SK-N-SH (cell line): ENCODE measurements at regions not wholly inside any gene's neighbourhood (a gene's known extent, or its start where the extent isn't known, plus 50 kb on each side); places are given as distances from the start of the nearest gene placed in this dataset.

Experiments
- CTCF ChIA-PET: fragments of 300-600, 350-600 bp; formaldehyde crosslinking; extraction: SDS; loops from one replicate; lab custom pipeline; 2021; lab: Yijun Ruan, JAX
- POLR2A ChIA-PET: fragments of 350-600 bp; sonication (Branson Sonifier 250); formaldehyde crosslinking; extraction: SDS; loops from one replicate; lab custom pipeline; 2020; ENCODE audit warnings: antibody characterized with exemption, inconsistent platforms; lab: Yijun Ruan, JAX
- DNase-seq: peaks from one replicate; pipeline ENCODE4 v3.0.0; 2012
- H2AFZ ChIP-seq: fragments of 200-600 bp; sonication (generic); 2 replicates; pipeline ENCODE4 v1.8.1; 2016; ENCODE audit warnings: antibody characterized with exemption, mild to moderate bottlenecking, low read depth
- H3F3A ChIP-seq: fragments of 200-600 bp; sonication (generic); replicated peaks from 2 replicates; pipeline ENCODE3; 2016; ENCODE audit warnings: antibody characterized with exemption, mild to moderate bottlenecking; ENCODE audit not compliant: insufficient read depth
- H3K27ac ChIP-seq, 2 experiments: fragments of 200-500 bp in 1 of 2; fragments of 200-600 bp in 1 of 2; sonication (Bioruptor generic) in 1 of 2; sonication (generic), shearing (Covaris generic) in 1 of 2; 2 replicates each; pipeline versions ENCODE4 v1.5.1 to v1.6.1; 2014 to 2016; ENCODE audit warnings: low read depth in 2 of 2, inconsistent platforms in 1 of 2, low read length in 1 of 2, mild to moderate bottlenecking in 1 of 2, mixed read lengths in 1 of 2
- H3K27me3 ChIP-seq: fragments of 200-600 bp; sonication (generic), shearing (Covaris generic); 2 replicates; pipeline ENCODE4 v1.6.1; 2016; ENCODE audit warnings: mixed run types; ENCODE audit not compliant: insufficient read depth
- H3K36me3 ChIP-seq, 2 experiments: fragments of 200-500 bp in 1 of 2; fragments of 200-600 bp in 1 of 2; sonication (Bioruptor generic) in 1 of 2; sonication (generic) in 1 of 2; replicated peaks in 1 of 2; 2 replicates each; pipeline versions ENCODE3 to v1.5.1; 2014 to 2016; ENCODE audit warnings: low read length in 1 of 2, mild to moderate bottlenecking in 1 of 2; ENCODE audit not compliant: insufficient read depth in 2 of 2, control insufficient read depth in 1 of 2
- H3K4me1 ChIP-seq, 2 experiments: fragments of 200-500 bp in 1 of 2; fragments of 200-600 bp in 1 of 2; sonication (Bioruptor generic) in 1 of 2; sonication (generic), shearing (Covaris generic) in 1 of 2; 2 replicates each; pipeline versions ENCODE4 v1.5.1 to v1.6.1; 2014 to 2016; ENCODE audit warnings: low read depth in 1 of 2, low read length in 1 of 2, mixed run types in 1 of 2; ENCODE audit not compliant: insufficient read depth in 2 of 2, control insufficient read depth in 1 of 2
- H3K4me2 ChIP-seq: fragments of 200-600 bp; sonication (generic), shearing (Covaris generic); 2 replicates; pipeline ENCODE4 v1.6.1; 2017; ENCODE audit warnings: mixed run types
- H3K4me3 ChIP-seq, 2 experiments: fragments of 200-500 bp in 1 of 2; fragments of 200-600 bp in 1 of 2; sonication (Bioruptor generic) in 1 of 2; sonication (generic), shearing (Covaris generic) in 1 of 2; 2 replicates each; pipeline versions ENCODE4 v1.5.1 to v1.8.1; 2014 to 2016; ENCODE audit warnings: low read depth in 2 of 2, inconsistent platforms in 1 of 2, low read length in 1 of 2, mild to moderate bottlenecking in 1 of 2, mixed read lengths in 1 of 2, moderate library complexity in 1 of 2
- H3K79me2 ChIP-seq: fragments of 200-600 bp; sonication (generic); 2 replicates; pipeline ENCODE4 v1.8.1; 2017; ENCODE audit warnings: mild to moderate bottlenecking; ENCODE audit not compliant: insufficient read depth
- H3K9ac ChIP-seq: fragments of 200-600 bp; sonication (generic); 2 replicates; pipeline ENCODE4 v1.6.1; 2017; ENCODE audit warnings: mixed run types
- H3K9me2 ChIP-seq: fragments of 200-600 bp; sonication (generic); 2 replicates; pipeline ENCODE4 v1.6.1; 2017; ENCODE audit warnings: mixed run types
- H3K9me3 ChIP-seq: fragments of 200-600 bp; sonication (generic); 2 replicates; pipeline ENCODE4 v1.6.1; 2017; ENCODE audit warnings: mixed run types, mild to moderate bottlenecking, moderate library complexity
- H4K20me1 ChIP-seq: fragments of 200-600 bp; sonication (generic); 2 replicates; pipeline ENCODE4 v1.6.1; 2017; ENCODE audit warnings: mild to moderate bottlenecking, mixed run types; ENCODE audit not compliant: insufficient read depth
- CHD2 ChIP-seq: fragments of 150-350 bp; IDR thresholded peaks from 2 replicates; pipeline ENCODE4 v1.6.1; 2018; ENCODE audit warnings: low read length; ENCODE audit not compliant: partially characterized antibody
- EP300 ChIP-seq, 2 experiments: IDR thresholded peaks; 2 replicates each; pipeline versions ENCODE4 v1.4.0 to v1.6.1; 2012; ENCODE audit warnings: borderline replicate concordance in 1 of 2, low read depth in 1 of 2, low read length in 1 of 2
- FOXJ3 ChIP-seq: sonication (generic); formaldehyde crosslinking; IDR thresholded peaks from 2 replicates; pipeline ENCODE4 v1.5.1; 2020; ENCODE audit warnings: mild to moderate bottlenecking, missing genetic modification reagents
- GABPA ChIP-seq: IDR thresholded peaks from 2 replicates; pipeline ENCODE4 v1.4.0; 2012; ENCODE audit warnings: low read depth, mild to moderate bottlenecking
- JUND ChIP-seq: IDR thresholded peaks from 2 replicates; pipeline ENCODE4 v1.4.0; 2012
- PBX3 ChIP-seq: IDR thresholded peaks from 2 replicates; pipeline ENCODE4; 2012
- RCOR1 ChIP-seq: fragments of 150-350 bp; IDR thresholded peaks from 2 replicates; pipeline ENCODE4 v1.6.1; 2017; ENCODE audit warnings: antibody characterized with exemption, low read length
- RXRA ChIP-seq: IDR thresholded peaks from 2 replicates; pipeline ENCODE4 v1.4.0; 2012; ENCODE audit warnings: low read depth, mild to moderate bottlenecking, borderline replicate concordance
- SMC3 ChIP-seq: IDR thresholded peaks from 2 replicates; pipeline ENCODE4 v1.6.1; 2012; ENCODE audit warnings: low read depth, low read length, improper control_type of control experiment
- TAF1 ChIP-seq: IDR thresholded peaks from 2 replicates; pipeline ENCODE4 v1.6.1; 2012; ENCODE audit warnings: low read depth, mild to moderate bottlenecking, low read length, moderate library complexity, borderline replicate concordance
- YY1 ChIP-seq: IDR thresholded peaks from 2 replicates; pipeline ENCODE4 v1.4.0; 2012; ENCODE audit warnings: low read depth, mild to moderate bottlenecking
- ZBTB33 ChIP-seq: IDR thresholded peaks from 2 replicates; pipeline ENCODE4 v1.4.0; 2012; ENCODE audit warnings: low read depth, borderline replicate concordance
- WGBS: methylation state at CpG from one replicate; pipeline ENCODE4 v1.1.6; 2017; ENCODE audit warnings: low lambda C conversion rate; 5-methylcytosine and 5-hydroxymethylcytosine counted together
- TF ChIP-seq, protein P1 (sequence below): fragments of 200-600 bp; sonication (generic); IDR thresholded peaks from 2 replicates; pipeline ENCODE4 v1.6.1; 2017; ENCODE audit warnings: antibody characterized with exemption, mild to moderate bottlenecking, moderate library complexity

- no peaks in the 10 kb centered on the region; a peak in 1 of 4 replicates for H3K4me1 ChIP-seq
- POLR2A ChIA-PET = no interaction called here
- CTCF ChIA-PET = no interaction called here
These were observed 244.1 kb downstream of the BCL11A start for GRCh38 chr2:60309336-60309735.

More at GRCh38 chr2:60309336-60309735, 244.1 kb downstream of the BCL11A start:
- no peak for DNase-seq
- no peaks in the 10 kb centered on the region for H4K20me1 ChIP-seq
- TF ChIP-seq YY1 = no peak
- no peak for TF ChIP-seq RCOR1
- TF ChIP-seq JUND = no peak
- TF ChIP-seq EP300 (IDR thresholded peaks at IDR 0.05; ENCODE audit: borderline replicate concordance in 1 of 2, low read depth in 1 of 2, low read length in 1 of 2) = no peak
- no peak for TF ChIP-seq TAF1
- no peak for TF ChIP-seq CHD2
- TF ChIP-seq RXRA = no peak
- TF ChIP-seq FOXJ3 = no peak
- TF ChIP-seq PBX3 = no peak
- no peak for TF ChIP-seq GABPA
- no peak for TF ChIP-seq ZBTB33
- TF ChIP-seq SMC3 = no peak
- TF ChIP-seq, protein P1, sequence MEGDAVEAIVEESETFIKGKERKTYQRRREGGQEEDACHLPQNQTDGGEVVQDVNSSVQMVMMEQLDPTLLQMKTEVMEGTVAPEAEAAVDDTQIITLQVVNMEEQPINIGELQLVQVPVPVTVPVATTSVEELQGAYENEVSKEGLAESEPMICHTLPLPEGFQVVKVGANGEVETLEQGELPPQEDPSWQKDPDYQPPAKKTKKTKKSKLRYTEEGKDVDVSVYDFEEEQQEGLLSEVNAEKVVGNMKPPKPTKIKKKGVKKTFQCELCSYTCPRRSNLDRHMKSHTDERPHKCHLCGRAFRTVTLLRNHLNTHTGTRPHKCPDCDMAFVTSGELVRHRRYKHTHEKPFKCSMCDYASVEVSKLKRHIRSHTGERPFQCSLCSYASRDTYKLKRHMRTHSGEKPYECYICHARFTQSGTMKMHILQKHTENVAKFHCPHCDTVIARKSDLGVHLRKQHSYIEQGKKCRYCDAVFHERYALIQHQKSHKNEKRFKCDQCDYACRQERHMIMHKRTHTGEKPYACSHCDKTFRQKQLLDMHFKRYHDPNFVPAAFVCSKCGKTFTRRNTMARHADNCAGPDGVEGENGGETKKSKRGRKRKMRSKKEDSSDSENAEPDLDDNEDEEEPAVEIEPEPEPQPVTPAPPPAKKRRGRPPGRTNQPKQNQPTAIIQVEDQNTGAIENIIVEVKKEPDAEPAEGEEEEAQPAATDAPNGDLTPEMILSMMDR = no peak
- TF ChIP-seq, all 33 proteins: peak for 0
- no peak overlapping the region for H3K4me2 ChIP-seq
- no peaks in the 10 kb centered on the region for H3K79me2 ChIP-seq
- no peak overlapping the region for H3K4me3 ChIP-seq
- H3K36me3 ChIP-seq = no peaks in the 10 kb centered on the region
- H2AFZ ChIP-seq = no peak overlapping the region
- WGBS = 57% methylated on average over 4 of the region's 4 CpGs
- no peaks in the 10 kb centered on the region for H3K9me2 ChIP-seq
- H3K27me3 ChIP-seq = no peaks in the 10 kb centered on the region
- H3K27ac ChIP-seq = no peak overlapping the region
- H3F3A ChIP-seq = no peaks in the 10 kb centered on the region
- no peaks in the 10 kb centered on the region for H3K9me3 ChIP-seq
- no peak overlapping the region for H3K9ac ChIP-seq
